Breast epithelium (tissue), 3 donors: ENCODE measurements at regions not wholly inside any gene's neighbourhood (a gene's known extent, or its start where the extent isn't known, plus 50 kb on each side); places are given as distances from the start of the nearest gene placed in this dataset.

ENCODE experiments used
- POLR2A ChIP-seq: fragments of 450-650 bp; IDR thresholded peaks from one replicate; pipeline ENCODE4 v1.6.1; 2016; ENCODE audit warnings: antibody characterized with exemption, mild to moderate bottlenecking, moderate library complexity
- POLR2AphosphoS5 ChIP-seq, 3 donors: sonication (generic); formaldehyde crosslinking; IDR thresholded peaks; one replicate each; pipeline ENCODE4 v1.6.1; 2017; ENCODE audit warnings: antibody characterized with exemption in 3 of 3
- TF ChIP-seq, protein P1 (sequence below), 3 donors: fragments of 450-650 bp; IDR thresholded peaks; one replicate each; pipeline ENCODE4 v1.5.1; 2016 to 2017; ENCODE audit warnings: antibody characterized with exemption in 3 of 3, mild to moderate bottlenecking in 3 of 3, moderate library complexity in 3 of 3

DNA sequence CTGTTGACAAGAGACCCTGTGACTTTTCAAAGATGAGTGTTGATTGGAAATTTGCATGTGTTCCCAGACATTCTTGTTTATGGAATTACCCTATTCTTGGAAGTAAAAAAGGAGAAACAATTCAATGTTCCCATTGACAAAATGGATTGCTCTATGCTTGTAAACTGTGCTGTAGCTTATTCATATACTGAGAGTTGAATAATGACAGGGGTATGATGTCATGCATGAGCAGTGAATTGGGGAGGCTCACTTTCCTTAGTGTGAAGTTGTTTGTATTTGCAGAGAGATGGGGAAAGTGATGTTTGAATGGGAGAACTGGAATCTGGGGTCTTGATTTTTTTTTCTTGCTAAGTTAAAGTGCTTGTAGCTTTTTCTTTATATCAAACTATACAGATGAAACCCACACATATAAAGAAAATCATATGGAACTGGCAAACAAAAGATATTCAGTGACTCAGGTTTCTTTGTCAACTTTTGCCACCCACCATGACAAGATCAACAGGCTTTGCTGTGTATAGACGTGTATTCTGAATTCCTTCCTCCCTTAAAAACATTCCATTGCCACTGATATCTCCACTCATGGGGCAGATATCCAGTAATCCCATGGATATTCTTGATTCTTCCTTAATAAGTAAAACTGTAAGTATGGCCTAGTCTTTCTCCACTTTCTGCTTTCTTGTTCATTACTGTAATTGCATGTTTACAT is 97.8 kb upstream of the JAG1 start:
- TF ChIP-seq, protein P1, sequence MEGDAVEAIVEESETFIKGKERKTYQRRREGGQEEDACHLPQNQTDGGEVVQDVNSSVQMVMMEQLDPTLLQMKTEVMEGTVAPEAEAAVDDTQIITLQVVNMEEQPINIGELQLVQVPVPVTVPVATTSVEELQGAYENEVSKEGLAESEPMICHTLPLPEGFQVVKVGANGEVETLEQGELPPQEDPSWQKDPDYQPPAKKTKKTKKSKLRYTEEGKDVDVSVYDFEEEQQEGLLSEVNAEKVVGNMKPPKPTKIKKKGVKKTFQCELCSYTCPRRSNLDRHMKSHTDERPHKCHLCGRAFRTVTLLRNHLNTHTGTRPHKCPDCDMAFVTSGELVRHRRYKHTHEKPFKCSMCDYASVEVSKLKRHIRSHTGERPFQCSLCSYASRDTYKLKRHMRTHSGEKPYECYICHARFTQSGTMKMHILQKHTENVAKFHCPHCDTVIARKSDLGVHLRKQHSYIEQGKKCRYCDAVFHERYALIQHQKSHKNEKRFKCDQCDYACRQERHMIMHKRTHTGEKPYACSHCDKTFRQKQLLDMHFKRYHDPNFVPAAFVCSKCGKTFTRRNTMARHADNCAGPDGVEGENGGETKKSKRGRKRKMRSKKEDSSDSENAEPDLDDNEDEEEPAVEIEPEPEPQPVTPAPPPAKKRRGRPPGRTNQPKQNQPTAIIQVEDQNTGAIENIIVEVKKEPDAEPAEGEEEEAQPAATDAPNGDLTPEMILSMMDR (IDR thresholded peaks at IDR 0.05) = no peak
- TF ChIP-seq POLR2A = no peak
- no peak for TF ChIP-seq POLR2AphosphoS5 (IDR thresholded peaks at IDR 0.05)
